Cardiac muscle cell (in vitro differentiated cells and primary cell): ENCODE measurements at regions not wholly inside any gene's neighbourhood (a gene's known extent, or its start where the extent isn't known, plus 50 kb on each side); places are given as distances from the start of the nearest gene placed in this dataset.

Experiments used
- DNase-seq, 2 donors: peaks; one replicate each; pipeline versions ENCODE4 v3.0.0 to v3.0.0-alpha.2; 2010 to 2017; ENCODE audit warnings: low read depth in 1 of 2, low spot score in 1 of 2
- H3K27ac ChIP-seq: fragments of 200-600 bp; sonication (generic); 2 replicates; pipeline ENCODE4 v1.5.1; 2016
- H3K27me3 ChIP-seq: fragments of 200-600 bp; sonication (generic); 2 replicates; pipeline ENCODE4 v1.6.0; 2016; ENCODE audit warnings: control low read depth
- H3K36me3 ChIP-seq: fragments of 200-600 bp; sonication (generic); 2 replicates; pipeline ENCODE4 v1.5.1; 2016; ENCODE audit warnings: control low read depth
- H3K4me1 ChIP-seq: fragments of 200-600 bp; sonication (generic); 2 replicates; pipeline ENCODE4 v1.8.1; 2017; ENCODE audit warnings: low read depth, mild to moderate bottlenecking, mixed run types
- H3K4me3 ChIP-seq: fragments of 200-600 bp; sonication (generic); 2 replicates; pipeline ENCODE4 v1.5.1; 2016; ENCODE audit warnings: mild to moderate bottlenecking
- H3K9me3 ChIP-seq: fragments of 200-600 bp; sonication (generic); 2 replicates; pipeline ENCODE4 v1.5.1; 2017; ENCODE audit warnings: low read depth, mild to moderate bottlenecking, control low read depth
- TF ChIP-seq, protein P1 (sequence below): IDR thresholded peaks from 2 replicates; pipeline ENCODE4 v1.5.1; 2012; ENCODE audit warnings: low read depth, mild to moderate bottlenecking, low read length

DNA sequence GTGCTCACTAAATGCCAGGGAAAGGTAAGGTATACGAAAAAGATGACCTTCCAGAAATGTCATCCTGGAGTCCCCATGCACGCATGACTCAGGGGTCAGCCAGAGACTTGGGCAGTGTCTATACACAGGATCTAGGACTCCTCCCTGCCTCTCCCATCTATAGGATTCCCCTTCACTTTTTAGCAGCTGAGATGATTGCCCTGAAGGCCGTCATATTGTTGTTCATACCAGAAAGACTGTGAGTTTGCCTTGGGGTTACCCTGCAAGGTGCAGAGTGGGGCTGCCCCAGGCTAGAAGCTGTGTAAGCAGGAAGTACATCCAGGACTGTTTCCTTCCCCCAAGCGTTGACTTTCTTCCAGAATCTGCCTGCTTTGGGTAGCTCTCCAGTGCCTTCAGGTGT lies 55.1 kb upstream of the MAMLD1 start:
- no peaks in the 10 kb centered on the region for H3K9me3 ChIP-seq
- TF ChIP-seq, protein P1, sequence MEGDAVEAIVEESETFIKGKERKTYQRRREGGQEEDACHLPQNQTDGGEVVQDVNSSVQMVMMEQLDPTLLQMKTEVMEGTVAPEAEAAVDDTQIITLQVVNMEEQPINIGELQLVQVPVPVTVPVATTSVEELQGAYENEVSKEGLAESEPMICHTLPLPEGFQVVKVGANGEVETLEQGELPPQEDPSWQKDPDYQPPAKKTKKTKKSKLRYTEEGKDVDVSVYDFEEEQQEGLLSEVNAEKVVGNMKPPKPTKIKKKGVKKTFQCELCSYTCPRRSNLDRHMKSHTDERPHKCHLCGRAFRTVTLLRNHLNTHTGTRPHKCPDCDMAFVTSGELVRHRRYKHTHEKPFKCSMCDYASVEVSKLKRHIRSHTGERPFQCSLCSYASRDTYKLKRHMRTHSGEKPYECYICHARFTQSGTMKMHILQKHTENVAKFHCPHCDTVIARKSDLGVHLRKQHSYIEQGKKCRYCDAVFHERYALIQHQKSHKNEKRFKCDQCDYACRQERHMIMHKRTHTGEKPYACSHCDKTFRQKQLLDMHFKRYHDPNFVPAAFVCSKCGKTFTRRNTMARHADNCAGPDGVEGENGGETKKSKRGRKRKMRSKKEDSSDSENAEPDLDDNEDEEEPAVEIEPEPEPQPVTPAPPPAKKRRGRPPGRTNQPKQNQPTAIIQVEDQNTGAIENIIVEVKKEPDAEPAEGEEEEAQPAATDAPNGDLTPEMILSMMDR = no peak
- H3K4me1 ChIP-seq = no peaks in the 10 kb centered on the region

GRCh38 chrX:150308532-150309157 lies 54.5 kb upstream of the MAMLD1 start:
- DNase-seq = no peak
- no peaks in the 10 kb centered on the region for H3K4me1 ChIP-seq
- H3K4me3 ChIP-seq = no peak overlapping the region
- H3K36me3 ChIP-seq = no peaks in the 10 kb centered on the region
- TF ChIP-seq, protein P1 = no peak
- H3K27ac ChIP-seq = no peak overlapping the region
- H3K9me3 ChIP-seq = no peaks in the 10 kb centered on the region
- H3K27me3 ChIP-seq = no peaks in the 10 kb centered on the region

More for the DNA sequence above, 55.1 kb upstream of the MAMLD1 start:
- Histone ChIP-seq H3K27ac (no peak overlapping the region), H3K4me3 (no peak overlapping the region), H3K36me3 (no peaks in the 10 kb centered on the region), H3K27me3 (no peaks in the 10 kb centered on the region)
- no peak for DNase-seq

- Histone ChIP-seq H3K27me3 (no peaks in the 10 kb centered on the region), H3K36me3 (no peaks in the 10 kb centered on the region), H3K4me1 (no peaks in the 10 kb centered on the region), H3K4me3 (no peak overlapping the region), H3K27ac (no peak overlapping the region), H3K9me3 (no peaks in the 10 kb centered on the region)
- DNase-seq = no peak
- TF ChIP-seq, protein P1 = no peak
Measured at GRCh38 chrX:150310417-150310816, 52.7 kb upstream of the MAMLD1 start.

DNA sequence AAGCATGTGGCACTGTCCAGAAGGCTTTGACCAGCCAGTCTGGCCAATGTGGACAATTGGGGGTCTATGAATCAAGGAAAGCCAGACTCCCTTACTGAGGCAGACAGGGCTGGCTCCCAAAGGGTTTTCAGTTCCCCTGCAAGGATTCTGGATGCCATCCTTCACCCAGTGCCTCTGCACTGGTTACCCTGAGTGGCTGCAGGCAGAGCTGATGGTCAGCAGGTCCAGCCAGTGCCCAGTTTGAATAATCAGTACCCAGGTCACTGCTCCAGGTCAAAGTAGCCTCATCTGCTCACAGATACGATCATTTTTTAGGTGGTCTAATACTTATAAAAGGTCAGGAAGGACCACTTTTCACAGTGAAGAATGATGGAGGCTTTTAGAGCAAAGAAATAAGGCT lies 52.2 kb upstream of the MAMLD1 start:
- Histone ChIP-seq H3K4me1 (no peaks in the 10 kb centered on the region), H3K9me3 (no peaks in the 10 kb centered on the region), H3K27me3 (no peaks in the 10 kb centered on the region), H3K27ac (no peak overlapping the region), H3K4me3 (no peak overlapping the region), H3K36me3 (no peaks in the 10 kb centered on the region)
- DNase-seq = no peak
- TF ChIP-seq, protein P1 = no peak

DNA sequence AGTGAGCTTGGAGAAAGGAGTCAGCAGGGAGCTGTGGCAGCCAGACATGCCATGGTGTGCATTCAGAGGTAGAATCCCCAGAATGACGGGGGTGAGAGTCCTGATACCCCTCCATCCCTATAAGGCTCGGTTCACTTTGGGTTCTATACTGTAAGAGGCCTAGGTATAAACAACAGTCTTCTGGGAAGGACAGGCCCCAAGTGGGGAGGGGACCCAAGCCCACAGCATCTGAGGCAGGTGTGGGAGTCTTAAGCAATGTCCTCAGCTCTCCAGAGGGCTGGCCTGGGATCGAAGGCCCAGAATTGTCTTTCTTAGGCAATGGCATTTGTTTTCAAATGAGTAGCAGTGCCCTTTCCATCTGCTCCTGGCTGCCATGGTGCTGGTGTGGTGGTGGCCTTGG lies 50.2 kb upstream of the MAMLD1 start:
- Histone ChIP-seq H3K27ac (no peak overlapping the region), H3K27me3 (no peaks in the 10 kb centered on the region), H3K4me1 (no peaks in the 10 kb centered on the region), H3K36me3 (no peaks in the 10 kb centered on the region), H3K9me3 (no peaks in the 10 kb centered on the region), H3K4me3 (no peak overlapping the region)
- DNase-seq = no peak
- TF ChIP-seq, protein P1 = no peak
